HG03378 (cell line): ENCODE measurements at regions not wholly inside any gene's neighbourhood (a gene's known extent, or its start where the extent isn't known, plus 50 kb on each side); places are given as distances from the start of the nearest gene placed in this dataset.

Source experiments
- ATAC-seq: cut with Tn5 transposase; IDR thresholded peaks from one replicate; pipeline ENCODE4 v1.9.1; 2021; ENCODE audit warnings: mild to moderate bottlenecking, moderate library complexity; ENCODE audit not compliant: unreplicated experiment

GRCh38 chr1:62917314-62917713 lies 133.4 kb downstream of the ATG4C start:
- ATAC-seq, result no peak

GRCh38 chr1:62917805-62918204 lies 133.9 kb downstream of the ATG4C start:
- no peak for ATAC-seq

GRCh38 chr1:62918700-62919099 lies 134.8 kb downstream of the ATG4C start:
- no peak for ATAC-seq

- ATAC-seq, result no peak
These were observed 138.1 kb downstream of the ATG4C start for GRCh38 chr1:62922006-62922405.

- no peak for ATAC-seq
These were observed 141.3 kb downstream of the ATG4C start for GRCh38 chr1:62924983-62925790.

- ATAC-seq, result no peak
These were observed 142.8 kb downstream of the ATG4C start for GRCh38 chr1:62926681-62927252.

- no peak for ATAC-seq
These were observed 145.0 kb downstream of the ATG4C start for GRCh38 chr1:62928885-62929284.

GRCh38 chr1:62937634-62938296 lies 153.8 kb downstream of the ATG4C start:
- no peak for ATAC-seq

- no peak for ATAC-seq
These were observed 157.8 kb downstream of the ATG4C start for GRCh38 chr1:62941780-62942179.

- no peak for ATAC-seq
These were observed 162.6 kb downstream of the ATG4C start for GRCh38 chr1:62946511-62946910.

- ATAC-seq, result no peak
These were observed 167.5 kb downstream of the ATG4C start for GRCh38 chr1:62951428-62951827.

GRCh38 chr1:62952596-62952995 lies 168.7 kb downstream of the ATG4C start:
- ATAC-seq, result no peak

GRCh38 chr1:62953633-62954032 lies 169.7 kb downstream of the ATG4C start:
- no peak for ATAC-seq

GRCh38 chr1:62954758-62955157 lies 170.8 kb downstream of the ATG4C start:
- ATAC-seq, result no peak

GRCh38 chr1:62955666-62956065 lies 171.7 kb downstream of the ATG4C start:
- no peak for ATAC-seq

GRCh38 chr1:62962014-62962812 lies 178.3 kb downstream of the ATG4C start:
- no peak for ATAC-seq

GRCh38 chr1:62962901-62963776 lies 179.2 kb downstream of the ATG4C start:
- ATAC-seq, result peak; percentile 59

GRCh38 chr1:62964141-62964540 lies 180.2 kb downstream of the ATG4C start:
- no peak for ATAC-seq

- no peak for ATAC-seq
These were observed 183.1 kb downstream of the ATG4C start for GRCh38 chr1:62967031-62967430.

GRCh38 chr1:62977366-62977765 lies 193.4 kb downstream of the ATG4C start:
- no peak for ATAC-seq
